ENCODE measurements at regions not wholly inside any gene's neighbourhood (a gene's known extent, or its start where the extent isn't known, plus 50 kb on each side); places are given as distances from the start of the nearest gene placed in this dataset.

DNA sequence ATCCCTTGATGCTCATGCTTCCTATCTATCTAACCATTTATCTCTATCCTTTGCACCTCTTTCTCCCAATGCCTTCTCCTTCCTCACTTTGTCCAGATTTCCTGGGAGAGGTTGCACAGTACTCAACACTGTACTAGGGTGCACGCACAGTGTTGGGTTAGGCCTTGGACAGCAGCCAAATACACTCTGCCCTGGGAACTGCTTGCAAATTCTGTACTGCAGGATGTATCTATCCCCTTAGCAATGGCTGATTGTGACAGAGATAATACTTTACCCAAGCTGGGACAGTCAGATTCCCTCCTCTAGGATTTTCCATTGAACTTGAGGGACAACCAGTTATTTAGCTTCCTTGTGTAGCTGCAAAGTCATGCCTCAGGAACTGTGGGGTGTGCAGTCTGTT lies 113.3 kb downstream of the IL20RB start:
- TF ChIP-seq, protein P1, sequence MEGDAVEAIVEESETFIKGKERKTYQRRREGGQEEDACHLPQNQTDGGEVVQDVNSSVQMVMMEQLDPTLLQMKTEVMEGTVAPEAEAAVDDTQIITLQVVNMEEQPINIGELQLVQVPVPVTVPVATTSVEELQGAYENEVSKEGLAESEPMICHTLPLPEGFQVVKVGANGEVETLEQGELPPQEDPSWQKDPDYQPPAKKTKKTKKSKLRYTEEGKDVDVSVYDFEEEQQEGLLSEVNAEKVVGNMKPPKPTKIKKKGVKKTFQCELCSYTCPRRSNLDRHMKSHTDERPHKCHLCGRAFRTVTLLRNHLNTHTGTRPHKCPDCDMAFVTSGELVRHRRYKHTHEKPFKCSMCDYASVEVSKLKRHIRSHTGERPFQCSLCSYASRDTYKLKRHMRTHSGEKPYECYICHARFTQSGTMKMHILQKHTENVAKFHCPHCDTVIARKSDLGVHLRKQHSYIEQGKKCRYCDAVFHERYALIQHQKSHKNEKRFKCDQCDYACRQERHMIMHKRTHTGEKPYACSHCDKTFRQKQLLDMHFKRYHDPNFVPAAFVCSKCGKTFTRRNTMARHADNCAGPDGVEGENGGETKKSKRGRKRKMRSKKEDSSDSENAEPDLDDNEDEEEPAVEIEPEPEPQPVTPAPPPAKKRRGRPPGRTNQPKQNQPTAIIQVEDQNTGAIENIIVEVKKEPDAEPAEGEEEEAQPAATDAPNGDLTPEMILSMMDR (IDR thresholded peaks at IDR 0.05; ENCODE audit: insufficient read depth, low read length, poor library complexity, severe bottlenecking): no peak
- TF ChIP-seq EZH2phosphoT487 (conservative IDR thresholded peaks at IDR 0.05; ENCODE audit: low read length): no peak

Data from SU-DHL-6 (cell line).